ENCODE measurements at regions not wholly inside any gene's neighbourhood (a gene's known extent, or its start where the extent isn't known, plus 50 kb on each side); places are given as distances from the start of the nearest gene placed in this dataset.

DNA sequence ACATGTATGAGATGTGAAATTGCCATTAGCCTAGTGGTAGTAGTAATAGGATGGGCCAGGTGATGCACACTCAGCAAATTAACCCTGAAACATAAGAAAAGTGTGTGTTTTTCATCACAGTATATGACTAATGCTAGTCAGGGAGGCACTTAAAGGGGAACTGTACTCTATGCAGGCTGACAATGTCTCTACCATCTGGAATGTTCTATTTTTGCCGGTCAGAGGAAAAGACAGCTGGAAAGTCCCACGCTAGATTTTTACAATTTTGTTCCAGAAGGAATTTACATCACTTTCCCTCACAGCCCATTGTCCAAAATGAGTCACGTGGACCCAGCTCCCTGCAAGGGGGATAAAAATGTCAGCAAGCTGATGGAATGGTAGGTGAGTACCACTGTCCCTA, 746.3 kb upstream of the CHAC2 start:
- no peak for DNase-seq

DNA sequence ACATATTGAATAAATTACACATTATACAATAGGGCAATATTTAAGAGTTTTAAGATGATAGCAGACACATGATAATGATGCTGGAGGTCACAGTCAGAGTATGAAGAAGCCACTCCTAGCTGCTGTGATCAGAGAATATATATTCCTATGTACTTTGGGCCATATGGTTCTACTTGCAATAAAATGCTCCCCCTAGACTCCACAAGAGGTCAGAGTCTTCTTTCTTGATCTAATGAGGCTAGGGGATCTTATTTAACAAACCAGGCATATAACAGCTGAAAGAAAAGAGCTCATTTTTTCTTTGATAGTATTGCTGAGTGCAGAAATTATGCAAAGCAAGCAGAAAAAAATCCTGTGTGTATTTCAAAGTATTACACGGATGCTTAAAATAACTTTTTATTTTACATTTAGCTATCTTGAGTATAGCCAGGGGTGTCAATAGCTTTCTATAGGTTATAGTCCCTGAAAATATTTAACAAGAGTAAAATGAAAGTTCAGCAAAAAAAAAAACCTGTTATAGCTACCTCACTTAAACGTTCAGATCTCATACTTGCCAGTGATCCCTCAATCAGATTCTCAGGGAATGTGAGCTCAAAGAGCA, 748.7 kb upstream of the CHAC2 start:
- no peak for DNase-seq

DNA sequence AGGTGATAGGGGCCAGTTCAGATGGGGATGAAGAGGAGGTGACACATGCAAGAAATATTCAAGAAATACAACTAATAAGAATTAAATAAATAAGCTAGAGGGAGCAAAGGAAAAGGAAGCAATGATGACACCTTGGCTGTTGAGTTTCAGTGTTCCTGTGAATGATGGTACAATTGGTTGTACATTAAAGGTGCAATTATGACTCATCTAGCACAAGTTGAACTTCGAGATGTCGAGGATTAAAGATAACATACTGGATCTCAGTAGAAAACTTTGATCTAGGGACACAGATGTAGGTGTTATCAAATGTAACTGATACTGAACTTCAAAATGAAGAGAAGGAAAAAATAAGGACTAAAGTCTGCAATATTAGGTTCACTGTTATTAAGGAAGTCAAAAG, 760.6 kb upstream of the CHAC2 start:
- no peak for DNase-seq

DNA sequence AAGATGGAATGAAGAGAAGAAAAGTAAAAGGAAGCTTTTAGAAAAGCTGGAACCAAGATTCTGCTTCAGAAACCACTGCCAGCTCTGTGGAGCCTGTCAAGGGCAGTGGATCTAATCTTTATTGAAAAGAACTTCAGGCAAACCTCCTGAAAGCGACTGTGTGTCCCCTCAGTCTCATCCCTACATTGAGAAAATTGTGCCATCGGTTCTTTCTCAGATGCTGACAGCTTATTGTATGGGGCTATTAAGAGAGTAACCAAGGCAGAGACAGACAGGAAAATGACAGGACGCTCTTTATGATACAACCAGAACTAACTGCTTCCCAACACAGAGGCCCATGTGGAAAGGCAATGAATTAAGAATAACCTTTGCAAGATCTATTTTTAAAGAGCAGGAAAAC, 763.2 kb upstream of the CHAC2 start:
- no peak for DNase-seq

DNA sequence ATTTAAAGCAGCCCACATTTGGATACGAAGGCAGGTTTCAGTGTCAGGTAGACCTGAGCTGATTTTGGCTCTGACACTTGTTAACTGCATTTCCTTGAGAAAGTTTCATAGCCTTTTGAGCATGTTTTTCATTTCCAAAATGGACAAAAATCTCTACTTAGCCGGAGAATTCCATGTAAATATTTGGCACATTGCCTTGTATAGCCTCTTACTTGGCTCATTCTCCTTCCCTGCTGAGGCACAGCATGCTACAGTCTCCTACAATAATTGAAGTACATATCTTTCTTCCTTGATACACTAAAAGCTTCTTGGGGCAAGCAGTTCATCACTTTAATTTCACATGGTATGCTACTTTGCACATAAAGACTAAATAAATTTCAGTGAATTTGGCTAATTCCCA, 772.2 kb upstream of the CHAC2 start:
- DNase-seq, result no peak

DNA sequence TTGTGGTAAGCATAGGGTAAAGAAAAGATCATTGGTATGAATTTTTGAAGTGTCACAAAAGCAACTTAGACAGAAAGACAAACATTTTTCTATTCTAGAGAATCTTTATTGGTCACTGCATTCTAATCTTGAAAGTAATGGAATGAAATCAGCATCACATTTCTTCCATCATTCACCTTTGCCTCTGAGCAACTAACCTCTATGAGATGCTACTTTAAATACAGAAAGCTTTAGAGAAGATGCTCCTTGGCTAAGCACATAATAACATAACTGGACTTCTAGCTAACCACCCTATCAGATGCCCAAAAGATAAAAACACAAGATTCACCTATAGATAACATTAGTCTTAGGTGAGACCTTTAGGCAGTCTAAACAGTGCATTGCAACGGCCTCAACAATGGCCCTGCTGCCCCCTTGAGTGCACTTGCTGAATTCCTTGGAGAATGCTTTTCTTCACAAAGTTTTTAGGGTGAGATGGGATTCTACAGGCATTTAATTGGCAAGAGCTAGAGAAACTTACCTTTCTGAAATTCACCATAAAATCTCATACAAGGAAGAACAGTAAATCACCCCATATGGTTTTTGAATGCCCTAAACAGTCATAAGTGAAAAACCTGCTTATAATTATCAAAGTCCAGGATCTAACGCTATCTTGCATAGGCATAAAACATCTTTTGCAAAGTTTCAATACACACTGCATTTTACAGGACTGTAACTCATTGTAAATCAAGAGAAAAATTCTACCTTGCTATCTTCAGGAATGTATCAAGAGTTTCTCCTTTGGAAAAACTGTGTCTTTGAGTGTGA, 791.3 kb upstream of the CHAC2 start:
- no peak for DNase-seq

DNA sequence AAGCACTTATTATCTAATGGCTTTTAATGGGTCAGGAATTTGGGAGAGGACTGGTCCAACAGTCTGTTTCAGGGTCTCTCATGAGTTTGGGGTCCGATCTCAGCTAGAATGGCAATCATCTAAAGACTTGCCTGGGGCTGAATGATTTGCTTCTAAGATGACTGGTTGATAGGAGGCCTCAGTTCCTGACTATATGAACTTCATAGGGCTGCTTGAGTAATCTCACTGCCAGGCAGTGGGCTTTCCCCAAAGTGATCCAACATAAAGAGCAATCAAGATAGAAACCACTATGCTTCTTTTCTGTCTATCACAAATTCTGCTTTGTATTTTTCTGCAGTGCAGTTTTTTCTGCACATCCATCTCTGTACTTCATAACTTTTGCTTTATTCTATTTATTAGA, 793.5 kb upstream of the CHAC2 start:
- no peak for DNase-seq

DNA sequence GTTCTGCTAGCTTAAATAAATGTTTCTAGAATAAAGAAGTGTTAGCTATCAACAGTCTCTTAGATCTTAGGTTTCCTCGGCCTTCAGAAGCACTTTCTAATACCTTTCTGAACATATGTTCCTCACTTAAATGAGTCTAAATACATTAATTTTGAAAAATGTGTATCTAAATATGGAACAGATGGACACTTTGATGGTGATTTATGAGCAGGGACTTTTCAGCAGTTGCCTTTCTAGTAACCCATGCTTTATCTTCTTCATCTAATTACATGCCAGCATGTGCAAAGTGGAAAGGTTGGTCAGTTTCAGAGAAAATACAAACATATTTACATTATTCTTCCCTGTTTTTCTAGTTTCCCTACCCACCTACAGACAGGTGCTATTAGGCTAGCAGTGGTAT, 797.0 kb upstream of the CHAC2 start:
- no peak for DNase-seq

DNA sequence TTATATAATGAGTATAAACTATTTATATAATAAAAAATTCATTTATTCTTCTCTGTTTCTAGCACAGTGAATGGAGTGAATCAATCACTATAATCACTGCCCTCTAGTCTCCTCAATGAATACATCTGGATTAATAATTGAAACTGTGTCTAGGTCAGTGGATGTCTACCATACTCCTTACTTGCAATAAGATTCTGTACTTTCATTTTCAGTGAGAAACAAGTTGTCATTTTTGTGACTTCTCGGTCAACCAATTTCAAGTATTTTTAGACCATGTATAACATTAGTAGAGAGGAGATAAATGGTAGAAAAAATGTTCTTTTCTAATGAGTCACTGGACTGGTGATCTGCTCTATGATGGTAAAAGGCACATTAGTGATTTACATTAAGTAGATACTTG, 799.6 kb upstream of the CHAC2 start:
- no peak for DNase-seq

DNA sequence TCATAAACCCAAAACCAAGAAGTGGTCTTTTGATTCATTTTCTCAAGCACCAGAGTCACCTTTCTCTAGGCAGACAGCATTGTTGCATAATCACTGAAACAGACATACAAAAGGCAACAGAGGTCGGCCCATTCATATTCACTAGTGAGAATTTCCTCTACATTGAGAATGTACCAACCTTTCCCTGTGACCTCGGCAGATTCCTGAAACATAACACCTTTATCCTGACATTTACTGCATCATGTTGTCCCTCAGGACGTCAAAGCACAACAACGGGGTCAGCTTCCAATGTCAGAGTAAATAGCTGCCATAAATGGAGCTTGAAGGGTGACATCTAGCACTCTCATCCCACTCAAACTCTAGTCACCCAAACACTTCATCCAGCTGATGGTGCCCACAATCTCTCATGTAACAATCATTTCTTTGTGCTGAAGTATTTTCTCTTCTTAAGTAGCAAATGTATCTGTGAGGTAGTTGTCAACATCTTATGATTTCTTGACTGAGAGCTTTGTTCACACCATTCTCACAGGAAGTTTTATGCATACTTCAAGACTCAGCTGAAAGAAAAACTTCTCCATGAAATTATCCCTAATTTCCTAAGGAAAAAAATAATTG, 802.6 kb upstream of the CHAC2 start:
- DNase-seq, result no peak

DNA sequence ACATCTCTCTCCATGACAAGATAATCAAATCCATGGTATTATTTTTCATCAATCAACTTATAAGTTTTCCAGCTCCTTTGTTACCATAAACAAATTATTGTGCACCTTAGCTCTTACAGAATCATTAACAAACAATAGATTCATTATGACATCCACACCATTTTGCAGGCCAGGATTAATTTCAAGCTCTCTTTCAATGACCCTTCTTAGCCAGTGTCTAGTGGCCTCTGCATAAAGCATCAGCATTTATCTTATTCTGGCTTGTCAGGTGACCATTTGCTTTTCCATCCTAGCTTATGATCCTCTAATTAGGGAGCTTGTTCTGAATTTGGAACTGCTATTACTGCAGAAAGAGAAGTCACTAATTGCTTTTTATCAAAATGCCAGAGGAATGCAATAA, 806.2 kb upstream of the CHAC2 start:
- DNase-seq, result no peak

DNA sequence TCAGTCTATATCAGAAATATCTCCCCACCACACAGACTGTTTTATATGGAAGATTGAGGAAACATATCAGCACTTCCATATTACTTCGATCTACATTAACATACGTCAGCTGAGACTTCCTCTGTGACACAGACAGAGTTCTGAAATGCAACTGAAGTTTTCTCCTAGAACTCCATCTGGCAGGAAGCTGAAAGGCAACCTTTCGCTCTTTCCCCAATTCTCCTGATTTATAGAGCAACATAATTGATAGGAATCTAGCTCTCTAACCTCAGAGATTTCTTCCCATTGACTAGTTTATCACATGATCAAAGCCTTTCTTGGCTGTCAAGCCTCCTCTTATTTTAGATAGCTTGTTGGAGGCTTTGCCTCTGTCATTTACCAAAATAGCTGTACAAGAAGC, 806.7 kb upstream of the CHAC2 start:
- no peak for DNase-seq

DNA sequence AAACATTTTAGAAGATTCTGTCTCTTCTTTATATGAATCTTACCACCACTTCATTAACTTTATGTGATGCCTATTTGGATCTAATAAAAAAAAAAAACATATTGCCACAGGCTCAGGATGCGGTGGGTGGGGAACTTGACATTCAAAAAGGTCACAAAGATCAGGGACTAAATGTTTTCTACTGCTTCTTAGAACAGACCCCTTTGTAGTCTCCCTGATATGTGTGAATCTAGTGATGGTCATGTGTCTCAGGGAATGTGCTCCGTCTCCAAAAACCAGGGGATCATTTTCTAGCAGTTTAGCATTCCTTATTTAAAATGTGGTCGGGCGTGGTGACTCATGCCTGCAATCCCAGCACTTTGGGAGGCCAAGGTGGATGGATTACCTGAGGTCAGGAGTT, 807.8 kb upstream of the CHAC2 start:
- DNase-seq, result no peak

DNA sequence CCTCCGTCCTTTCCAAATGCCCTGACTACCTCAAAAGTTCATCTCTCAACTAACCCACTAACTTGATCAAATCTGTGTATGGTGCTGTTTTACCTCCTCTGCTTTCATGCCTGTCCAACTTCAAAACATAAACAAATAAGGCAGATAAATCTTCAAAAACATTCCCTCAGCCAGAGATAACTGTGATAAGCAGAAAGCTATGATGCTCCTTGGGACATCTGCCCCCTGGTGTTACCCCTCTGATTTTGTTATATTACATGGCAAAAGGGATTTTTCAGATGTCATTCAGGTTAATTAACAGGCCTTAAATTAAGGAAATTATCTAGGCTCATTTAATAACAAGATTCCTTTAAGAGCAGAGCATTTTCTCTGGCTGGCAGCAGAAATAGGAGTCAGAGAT, 810.8 kb upstream of the CHAC2 start:
- DNase-seq, result no peak

DNA sequence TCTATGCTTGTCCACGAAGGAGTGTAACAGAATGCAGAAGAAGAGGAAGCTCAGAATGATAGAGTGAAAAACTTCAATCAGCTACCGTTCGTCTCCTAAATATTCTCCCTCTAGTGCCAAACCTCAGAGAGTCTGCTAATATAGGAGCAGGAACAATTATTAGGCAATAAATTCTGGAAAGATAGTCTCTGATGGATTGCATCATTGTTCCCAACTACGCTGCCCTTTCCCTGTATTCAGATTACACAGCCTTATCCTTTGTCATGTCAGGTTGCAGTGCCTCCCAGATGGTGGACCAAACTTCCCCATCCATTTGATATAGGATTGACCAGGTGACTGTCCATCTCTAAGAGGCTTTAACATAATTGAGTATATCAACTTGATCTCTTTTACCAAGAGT, 811.5 kb upstream of the CHAC2 start:
- no peak for DNase-seq

DNA sequence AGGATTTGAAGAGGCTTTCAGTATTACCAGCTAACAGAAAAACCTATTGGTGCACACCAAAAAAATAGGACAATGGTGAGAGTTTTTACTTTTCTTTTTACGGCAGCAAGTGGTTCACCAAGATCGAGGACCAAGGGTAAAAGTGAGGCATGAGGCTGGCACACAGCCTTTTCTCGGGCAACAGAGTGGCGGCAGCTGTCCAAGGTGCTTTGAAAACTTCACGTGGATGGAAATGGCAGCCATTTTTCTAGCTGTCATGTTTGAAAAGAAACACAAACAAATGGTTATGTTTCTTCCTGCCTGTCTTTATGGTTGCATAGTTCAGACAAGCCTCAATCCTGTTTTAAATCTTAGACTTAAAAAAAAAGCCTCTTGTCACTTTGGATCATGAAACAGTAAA, 812.5 kb upstream of the CHAC2 start:
- no peak for DNase-seq

DNA sequence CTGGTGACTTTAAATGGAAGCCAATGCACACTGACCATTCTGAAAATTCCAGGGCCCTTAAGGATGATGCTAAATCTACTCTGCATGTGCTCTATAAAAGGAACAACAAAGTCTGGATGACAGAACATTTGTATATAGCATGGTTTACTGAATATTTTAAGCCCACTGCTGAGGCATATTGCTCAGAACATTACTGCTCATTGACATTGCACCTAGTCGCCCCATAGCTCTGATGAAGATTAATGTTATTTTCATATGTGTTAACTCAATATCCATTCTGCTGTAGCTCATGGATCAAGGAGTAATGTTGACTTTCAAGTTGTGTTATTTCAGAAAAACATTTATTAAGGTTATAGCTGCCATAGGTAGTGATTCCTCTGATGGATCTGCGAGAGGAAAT, 827.5 kb upstream of the CHAC2 start:
- no peak for DNase-seq

DNA sequence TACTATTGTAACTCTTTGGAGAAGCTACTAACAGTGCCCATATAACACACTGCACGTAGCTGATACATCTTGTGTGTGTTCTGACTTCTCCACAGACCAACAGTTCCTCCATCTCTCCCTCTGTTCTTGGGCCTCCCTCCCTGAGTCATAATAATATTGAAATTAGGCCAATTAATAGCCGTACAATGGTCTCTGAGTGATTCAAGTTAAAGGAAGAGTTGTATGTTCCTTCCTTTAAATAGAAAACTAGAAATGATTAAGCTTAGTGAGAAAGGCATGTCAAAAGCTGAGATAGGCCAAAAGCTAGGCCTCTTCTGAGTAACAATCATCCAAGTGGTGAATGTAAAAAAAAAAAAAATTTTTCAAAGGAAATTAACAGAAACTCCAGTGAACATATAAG, 828.4 kb upstream of the CHAC2 start:
- DNase-seq, result no peak

DNA sequence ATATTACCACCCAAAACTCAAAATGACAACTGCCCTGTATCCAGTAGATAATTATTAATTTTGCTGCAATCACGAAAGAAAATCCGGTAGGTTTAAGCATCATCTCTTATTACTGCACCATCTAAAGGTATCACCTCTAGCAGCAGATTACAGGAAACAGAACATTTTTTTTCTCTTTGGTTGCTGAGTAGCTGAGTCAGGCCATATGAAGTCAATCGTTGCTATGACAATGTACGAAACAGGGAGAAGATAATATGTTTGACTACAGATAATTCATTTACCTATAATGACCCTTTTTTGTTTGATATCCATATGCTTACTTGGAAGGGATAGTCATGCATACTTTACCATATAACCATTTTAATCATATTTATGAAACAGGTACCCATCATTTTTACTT, 831.6 kb upstream of the CHAC2 start:
- DNase-seq, result no peak

DNA sequence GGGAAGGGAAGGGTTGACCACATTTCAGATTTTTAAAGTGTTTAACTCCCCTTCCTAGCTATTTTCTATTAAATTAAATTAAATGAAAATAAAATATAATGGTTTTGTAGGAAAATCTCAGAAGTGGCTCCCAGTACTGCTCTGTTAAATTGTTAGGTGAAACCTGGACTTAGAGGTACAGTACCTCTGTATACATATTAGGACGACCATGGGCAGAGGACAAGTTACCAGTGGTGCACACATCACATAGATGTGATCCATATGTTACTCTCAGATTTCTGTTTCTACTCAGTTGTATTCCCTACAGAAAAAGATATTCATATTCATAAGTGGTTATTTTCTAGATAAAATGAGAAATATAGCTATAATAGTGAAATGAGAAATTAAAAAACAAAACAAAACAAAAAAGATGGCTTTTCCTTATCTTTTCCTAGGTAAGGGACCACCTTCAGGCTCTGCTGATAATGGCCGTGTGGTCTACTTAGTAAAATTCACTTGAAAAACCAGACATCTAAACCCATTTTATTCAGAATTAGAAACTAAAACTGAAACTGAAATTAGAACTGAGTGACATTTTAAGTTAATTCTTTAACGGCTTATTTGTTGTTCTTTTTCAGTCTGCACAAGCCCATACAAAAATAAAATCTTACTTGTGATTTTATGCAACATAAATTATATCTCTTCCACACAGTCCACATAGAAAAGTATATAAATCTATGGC, 832.5 kb upstream of the CHAC2 start:
- no peak for DNase-seq

DNA sequence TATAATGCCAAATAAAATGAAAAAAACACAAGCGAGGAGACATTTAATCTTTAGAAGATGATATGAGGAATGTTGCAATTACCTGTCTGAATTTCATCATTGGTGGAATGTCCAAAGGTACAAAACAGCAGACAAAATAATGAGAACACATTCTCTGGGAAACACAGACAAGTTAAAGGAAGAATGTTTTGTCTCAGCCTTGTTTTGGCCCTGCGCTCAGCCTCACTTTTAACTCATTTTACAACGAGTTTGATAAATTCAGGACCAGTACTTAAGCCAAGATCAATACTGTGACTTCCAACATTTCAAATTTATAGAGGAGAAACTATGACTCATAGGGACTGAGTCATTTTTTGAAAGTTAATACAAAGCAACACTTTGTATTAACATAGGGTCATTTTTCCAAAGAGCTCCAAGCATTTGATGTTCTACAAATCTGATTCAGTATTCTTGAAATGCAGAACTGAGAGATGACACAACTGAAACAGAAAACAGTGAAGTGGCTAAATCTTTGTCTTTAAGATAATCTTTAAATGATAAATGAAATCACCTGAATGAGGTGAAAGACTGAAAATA, 833.2 kb upstream of the CHAC2 start:
- no peak for DNase-seq

DNA sequence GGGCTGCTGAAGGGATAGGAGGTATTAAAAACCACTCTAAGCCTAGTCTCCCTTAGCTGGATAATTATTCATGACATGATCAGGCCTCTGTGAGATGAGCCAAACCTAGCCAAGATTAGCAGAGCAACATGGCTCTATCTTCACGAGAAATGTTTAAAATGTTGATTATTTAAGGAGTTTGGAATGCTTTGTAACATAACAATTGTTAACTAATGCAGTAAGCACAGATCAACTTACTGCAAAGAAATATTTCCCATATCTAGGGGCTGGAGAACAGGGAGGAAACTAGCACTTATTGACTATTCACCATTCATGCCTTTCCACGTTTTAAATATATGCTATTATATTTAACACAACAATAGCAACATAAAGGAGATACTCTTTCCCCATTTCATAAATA, 833.7 kb upstream of the CHAC2 start:
- no peak for DNase-seq

DNA sequence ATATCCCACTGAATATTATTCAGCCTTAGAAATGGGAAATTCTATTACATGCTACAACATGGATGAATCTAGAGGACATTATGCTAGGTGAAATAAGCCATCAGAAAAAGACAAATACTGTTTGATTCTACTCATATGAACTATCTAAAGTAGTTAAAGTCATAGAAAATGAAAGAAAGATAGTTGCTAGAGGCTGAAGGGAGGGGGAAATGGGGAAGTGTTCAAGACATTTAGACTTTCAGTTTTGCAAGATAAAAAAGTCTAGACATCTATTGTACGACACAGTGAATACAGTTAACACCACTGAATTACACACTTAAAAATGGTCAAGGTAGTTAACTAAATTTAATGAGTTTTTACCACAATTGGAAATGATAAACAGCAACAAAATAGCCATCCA, 835.9 kb upstream of the CHAC2 start:
- DNase-seq, result no peak

DNA sequence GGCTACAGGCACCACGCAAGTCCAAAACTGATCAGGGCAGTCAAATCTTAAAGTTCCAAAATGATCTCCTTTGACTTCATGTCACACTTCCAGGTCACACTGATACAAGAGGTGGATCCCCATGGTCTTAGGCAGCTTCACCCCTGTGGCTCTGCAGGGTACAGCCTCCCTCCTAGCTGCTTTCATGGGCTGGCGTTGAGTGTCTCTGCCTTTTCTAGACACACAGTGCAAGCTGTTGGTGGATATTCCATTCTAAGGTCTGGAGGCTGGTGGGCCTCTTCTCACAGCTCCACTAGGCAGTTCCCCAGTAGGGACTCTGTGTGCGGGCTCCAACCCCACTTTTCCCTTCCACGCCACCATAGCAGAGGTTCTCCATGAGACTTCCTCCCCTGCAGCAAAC, 838.2 kb upstream of the CHAC2 start:
- no peak for DNase-seq

Data from suppressor macrophage treated with lipopolysaccharide for 4 hours (primary cell).